Hypothalamus (tissue), 51 donors: ENCODE measurements at regions not wholly inside any gene's neighbourhood (a gene's known extent, or its start where the extent isn't known, plus 50 kb on each side); places are given as distances from the start of the nearest gene placed in this dataset.
"Not testable (repeated sequence)": the region's sequence is repeated elsewhere in the genome, so short reads cannot be mapped to it uniquely, and the experiment has no call there.

Experiments
- DNase-seq, 51 donors: peaks; one replicate each; lab custom pipeline; 2025; lab: John Stamatoyannopoulos, UW

DNA sequence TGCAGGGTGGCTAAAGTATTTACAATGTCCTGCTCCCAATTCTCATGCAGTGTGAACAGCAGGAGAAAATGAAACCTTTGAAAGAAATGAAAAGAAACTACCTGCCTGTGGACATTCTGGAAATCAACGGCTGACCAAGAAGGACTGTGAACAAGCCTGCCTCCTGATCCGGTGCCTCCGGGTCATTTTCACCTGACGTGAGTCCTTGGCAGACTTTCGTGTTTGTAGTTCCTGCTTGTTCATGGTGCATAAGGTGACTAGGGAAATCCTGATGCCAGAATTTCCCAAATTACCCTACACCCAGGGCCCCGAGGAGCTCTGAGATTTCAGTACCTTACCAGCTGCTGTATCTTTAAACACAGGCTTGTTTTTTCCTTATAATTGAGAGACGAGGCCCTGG lies 317.5 kb downstream of the TLE1 start:
- DNase-seq: no peak

DNA sequence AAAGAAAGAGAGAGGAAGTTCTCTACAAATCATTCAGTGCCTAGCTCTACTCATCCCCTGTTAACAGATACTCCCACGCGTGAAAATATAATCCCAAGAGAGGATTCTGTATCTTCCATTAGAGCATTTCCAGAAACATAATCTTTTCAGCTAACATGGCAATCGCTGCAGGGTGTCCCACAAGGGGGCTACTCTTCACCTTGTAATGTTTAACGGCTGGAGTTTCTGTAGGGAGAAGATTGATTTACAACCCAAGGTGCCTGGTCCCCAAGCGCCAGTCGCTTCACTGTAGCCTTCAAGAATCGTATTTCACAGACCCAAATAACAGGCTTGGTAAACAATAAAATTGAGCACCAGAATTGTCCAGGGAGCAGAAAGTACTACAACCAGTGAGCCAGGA lies 318.7 kb downstream of the TLE1 start:
- no peak for DNase-seq

DNA sequence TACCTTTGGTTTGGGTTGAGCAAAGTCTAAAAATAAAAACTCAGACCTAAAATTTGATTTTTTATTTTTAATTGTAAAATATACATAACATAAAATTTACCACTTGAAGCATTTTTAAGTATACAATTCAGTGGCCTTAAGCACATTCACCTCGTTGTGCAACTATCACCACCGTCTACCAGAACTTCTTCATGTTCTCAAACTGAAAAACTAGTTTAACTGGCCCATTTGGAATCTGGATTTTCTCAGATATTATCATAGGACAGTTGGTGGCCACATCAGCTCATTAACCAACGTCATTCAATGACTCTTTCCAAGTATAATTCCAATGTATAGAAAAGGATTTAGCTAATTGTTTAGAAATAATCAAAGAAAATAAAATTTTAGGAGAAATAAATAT lies 319.3 kb downstream of the TLE1 start:
- DNase-seq: no peak

DNA sequence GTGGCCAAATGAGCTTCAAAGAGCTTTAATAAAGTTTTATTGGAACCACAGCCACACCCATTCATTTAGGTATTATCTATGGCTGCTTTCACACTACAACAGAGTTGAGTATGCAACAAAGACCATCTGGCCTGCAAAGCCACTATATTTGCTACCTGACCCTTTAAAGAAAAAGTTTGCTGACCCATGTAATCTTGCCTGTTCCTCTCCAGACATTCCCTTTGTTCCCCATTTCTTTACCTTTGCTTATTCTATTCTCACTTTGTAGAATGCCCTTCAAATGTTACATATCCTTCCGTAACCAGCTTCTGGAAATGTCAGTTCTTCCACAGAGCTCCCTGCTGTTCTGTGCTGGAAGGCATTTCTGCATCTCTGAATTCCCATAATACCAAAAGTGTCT lies 320.2 kb downstream of the TLE1 start:
- DNase-seq: no peak

DNA sequence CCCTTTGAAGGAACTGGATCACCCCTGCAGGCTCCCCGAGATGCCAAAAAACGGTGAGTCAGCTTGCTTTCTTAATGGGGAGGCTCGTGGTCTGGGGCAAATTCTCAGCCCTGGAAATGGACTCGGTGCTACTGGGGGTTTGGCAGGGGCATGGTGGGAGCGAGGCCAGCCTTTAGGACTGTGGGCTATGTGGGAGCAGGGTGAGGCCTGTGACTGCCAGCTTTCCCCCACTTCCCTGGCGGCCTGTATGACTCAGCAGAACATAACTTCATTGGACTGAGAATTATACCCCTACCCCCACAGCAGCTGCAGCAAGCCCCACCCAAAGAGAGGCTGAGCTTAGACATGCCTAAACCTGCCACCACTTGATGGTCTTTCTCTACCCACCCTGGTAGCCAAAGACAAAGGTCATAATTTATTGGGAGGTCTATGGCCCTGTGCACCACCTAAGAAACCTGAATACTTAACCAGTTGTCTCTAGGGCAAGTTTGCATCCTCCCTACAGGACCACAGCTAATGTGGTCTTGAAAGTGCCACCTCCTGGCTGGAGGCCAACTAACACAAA lies 325.3 kb downstream of the TLE1 start:
- no peak for DNase-seq

DNA sequence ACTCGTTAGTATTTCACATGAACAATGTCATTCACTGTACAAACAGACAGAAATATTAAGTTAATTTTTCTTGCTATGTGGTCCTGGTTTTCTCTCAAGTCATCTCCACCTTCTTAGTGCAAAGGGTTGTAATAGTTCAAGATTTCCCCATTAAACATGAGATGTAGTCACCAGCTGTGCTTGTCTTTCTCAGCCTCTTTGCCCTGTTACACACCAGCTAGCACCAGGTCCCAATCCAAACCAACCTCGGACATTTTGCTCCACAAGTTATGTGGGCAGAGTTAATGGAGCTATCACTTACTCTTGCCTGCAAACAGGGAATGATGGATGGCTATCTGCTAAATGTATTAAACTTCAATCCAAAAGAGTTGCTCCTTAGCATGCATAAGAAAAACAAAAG lies 328.1 kb downstream of the TLE1 start:
- no peak for DNase-seq

DNA sequence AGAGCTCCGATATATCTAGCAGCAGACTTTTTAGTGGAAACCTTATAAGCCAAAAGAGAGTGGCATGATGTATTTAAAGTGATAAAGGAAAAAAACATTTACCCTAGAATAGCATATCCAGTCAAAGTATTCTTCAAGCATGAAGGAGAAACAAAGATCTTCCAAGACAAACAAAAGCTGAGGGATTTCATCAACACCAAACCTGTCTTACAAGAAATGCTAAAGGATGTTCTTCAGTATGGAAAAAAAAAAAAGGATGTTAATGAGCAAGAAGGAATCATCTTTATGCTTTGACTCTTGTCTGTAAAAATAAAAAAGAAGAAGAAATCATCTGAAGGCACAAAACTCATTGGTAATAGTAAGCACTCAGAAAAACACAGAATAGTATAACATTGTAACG lies 338.2 kb downstream of the TLE1 start:
- DNase-seq: no peak

DNA sequence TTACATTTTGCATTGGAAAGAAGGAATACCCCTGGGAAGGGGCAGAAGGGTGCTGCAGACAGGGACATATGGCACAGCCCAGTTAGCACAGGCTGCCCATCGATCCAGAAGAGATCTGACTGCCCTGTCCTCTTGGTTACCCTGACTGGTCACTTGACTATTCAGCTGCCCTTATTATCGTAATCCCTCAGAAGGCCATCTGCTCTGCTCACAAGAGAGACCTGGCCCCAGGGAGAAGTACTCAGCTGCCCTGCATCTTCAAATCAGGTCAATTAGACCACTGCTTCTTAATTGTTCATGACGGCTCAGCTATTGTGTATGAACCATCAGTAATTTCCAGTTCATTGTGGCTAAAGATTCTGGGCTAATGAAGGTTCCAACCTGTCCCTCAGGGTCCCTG lies 345.0 kb downstream of the TLE1 start:
- DNase-seq: no peak

DNA sequence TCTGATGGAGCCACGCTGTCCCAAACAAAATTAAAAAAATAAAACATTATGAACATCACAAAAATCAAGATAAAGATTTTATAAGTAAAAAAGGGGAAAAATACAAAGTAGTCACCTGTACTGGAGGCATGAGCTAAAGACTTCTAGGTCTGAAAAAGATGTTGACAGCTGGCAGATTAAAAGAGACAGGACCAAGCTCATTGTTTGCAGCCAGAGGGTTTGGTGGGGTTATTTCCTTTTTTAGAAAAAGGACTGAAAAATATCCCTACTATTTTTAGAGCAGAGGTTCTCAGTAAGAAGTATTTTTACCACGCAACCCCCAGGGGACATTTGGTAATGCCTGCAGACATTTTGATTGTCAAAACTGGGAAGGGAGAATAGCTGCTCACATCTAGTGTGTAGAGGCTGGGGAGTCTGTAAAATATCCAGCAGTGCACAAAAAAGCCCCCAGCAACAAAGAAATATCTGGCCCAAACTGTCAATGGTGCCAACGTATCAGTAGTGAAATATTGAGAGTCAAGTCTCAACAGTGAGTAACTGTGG lies 353.4 kb downstream of the TLE1 start:
- DNase-seq: no peak

DNA sequence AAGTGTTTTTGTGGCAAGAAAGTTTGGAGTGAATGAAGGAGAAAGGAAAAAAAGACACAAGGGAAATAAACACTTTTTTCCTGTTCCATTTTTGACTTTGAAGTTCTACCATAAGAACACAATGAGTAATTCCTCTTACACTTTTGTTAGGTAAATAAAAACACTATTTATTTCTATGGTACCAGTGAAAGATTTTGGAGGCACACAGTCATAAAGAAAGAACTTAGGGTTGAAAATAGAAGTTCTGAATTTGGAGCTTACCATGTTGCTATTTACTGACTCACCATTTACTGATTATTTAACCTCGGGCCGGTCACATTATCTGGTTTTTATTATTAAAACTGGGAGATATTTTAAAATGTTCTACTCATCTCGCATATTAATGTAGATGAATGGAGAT lies 367.8 kb downstream of the TLE1 start:
- no peak for DNase-seq

DNA sequence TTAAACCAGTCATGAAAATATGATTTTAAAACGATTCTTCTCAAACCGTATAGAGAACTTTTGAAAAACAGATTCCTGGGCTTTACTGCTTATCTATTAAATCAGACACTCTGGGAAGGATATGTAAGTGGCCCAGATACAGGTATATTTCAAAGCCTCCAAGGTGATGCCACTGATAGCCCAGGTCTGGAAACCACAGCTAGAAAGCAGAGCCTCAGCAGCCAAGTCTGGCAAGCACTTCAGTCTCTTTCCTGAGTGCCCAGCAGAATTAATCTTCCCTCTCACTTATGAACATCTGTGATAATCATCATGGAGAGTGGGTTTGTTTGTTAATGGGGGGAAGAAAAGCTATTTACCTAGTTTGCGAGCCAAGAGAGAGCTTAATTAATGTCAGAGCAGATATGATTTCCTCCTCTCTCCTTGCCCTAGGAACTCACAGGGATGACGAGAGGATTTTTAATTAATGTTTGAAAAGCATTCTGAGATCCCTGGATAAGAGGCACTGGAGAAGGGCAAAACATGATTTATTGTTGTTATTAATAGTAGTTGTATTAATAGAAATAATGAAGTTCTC lies 368.4 kb downstream of the TLE1 start:
- DNase-seq: no peak

DNA sequence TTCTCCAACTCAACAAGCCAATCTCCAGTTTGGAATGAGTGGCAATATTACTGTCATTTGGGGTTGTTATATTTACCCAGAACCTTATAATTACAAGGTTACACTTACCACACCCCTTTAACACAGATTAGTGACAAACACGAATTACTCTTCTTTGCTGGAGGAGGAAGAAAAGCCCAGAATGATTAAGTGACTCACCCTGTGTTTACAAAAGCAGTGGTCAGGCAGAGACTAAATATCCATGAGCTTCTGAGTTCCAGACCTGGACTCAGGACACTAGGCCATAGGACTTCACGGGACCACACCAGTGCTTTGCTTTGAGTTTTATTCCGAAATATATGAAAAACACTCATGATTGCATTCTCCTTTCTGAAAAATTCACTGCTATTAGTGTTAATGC lies 370.8 kb downstream of the TLE1 start:
- DNase-seq: no peak

DNA sequence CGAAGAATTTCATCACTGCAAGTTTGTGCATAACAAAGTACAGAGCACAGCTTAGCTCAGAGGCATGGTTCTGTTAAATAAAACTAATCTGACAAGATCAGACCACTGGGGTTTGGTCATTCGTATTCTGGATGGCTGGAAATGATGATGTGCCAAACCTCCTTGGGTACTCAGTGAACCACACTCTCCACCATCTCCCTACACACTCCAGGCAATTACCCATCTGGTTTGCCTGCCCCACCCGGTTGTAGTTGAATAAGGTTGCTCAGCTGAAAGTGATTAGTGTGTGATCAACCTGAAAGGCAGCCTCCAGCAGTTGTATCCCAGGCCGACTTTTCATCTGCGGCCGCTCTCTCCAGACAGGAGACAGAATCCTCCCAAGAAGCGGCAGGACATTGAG lies 371.4 kb downstream of the TLE1 start:
- DNase-seq: no peak

DNA sequence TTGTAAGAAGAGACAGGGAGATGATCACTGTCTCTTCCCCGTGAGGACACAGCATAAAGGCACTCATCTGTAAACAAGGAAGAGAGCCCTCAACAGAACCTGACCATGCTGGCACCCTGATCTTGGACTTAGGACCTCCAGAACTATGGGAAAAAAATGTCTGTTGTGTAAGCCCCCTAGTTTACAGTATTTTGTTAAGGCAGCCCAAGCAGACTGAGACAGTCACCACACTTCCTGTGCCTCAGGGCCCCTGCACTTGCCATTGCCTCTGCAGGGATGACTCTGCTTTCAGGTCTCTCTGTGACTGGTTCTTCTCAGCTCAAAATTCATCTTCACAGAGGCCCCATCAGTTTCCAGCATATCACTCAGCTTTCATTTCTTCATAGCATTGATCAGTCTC lies 372.1 kb downstream of the TLE1 start:
- no peak for DNase-seq

DNA sequence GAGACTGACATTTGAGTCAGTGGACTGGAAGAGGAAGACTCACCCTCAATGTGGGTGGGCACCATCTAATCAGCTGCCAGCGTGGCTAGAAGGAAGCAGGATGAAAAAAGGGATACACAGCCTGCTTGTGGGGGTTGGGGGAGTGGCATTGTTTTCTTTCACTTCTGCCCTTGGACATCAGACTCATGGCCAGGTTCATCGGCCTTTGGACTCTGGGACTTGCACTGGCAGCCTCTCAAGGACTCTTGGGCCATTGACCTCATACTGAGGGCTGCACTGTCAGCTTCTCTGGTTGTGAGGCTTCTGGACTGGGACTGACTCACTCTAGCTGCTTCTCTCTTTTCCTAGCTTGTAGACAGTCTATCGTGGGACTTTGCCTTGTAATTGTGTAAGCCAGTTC lies 374.9 kb downstream of the TLE1 start:
- DNase-seq: no peak

DNA sequence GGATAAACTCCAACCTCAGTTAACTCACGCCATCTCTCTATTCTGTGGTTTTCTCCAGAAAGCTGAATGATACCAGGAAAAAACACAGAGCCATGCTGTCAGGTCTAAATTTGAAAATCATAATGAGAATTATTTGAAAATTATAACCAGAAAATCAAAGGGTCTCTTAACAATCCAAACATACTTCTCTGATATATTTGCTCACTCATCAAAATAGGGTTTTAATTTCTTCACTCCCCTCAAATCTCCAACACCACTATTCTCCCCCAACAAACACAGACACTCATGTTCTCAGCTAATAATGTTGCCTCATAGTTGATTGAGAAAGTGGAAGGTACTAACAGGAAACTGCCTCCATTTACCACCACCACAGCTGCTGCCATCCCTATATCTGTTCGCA lies 375.5 kb downstream of the TLE1 start:
- no peak for DNase-seq

DNA sequence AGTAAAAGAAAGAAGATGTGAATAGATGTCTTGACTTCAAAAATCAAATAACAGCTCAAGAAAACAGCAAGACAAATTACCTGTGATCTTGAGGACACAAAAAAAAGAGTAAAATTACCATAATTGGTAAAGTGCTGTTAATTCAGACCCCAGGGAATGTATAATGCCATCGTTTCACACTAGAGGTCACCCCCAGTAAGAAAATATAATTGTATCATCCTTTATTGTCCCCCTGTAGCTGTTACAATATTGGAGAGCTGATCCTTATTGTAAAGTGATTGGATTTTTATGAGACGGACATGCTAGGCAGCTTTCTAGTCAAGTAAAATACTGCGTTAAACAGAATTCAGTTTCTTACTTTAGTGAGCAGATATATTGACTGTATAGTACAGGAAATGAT lies 377.0 kb downstream of the TLE1 start:
- DNase-seq: no peak

DNA sequence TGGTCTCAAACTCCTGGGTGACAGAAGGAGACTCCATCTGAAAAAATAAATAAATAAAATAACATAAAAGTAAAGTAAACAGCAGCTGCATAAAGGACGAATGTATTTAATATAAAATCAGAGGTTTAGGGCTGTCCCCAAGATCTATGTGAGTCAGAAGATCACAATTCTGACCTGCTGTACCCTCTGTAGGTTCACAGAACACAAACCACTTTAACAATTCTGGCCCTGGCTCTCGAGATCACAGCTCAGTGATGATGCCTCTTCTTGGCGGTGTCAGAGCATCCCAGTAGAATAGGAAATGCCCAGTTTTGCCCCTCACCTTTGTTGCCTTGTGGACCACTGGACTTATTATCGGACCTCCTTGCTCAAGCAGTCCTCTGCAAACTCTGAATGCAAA lies 380.9 kb downstream of the TLE1 start:
- no peak for DNase-seq

DNA sequence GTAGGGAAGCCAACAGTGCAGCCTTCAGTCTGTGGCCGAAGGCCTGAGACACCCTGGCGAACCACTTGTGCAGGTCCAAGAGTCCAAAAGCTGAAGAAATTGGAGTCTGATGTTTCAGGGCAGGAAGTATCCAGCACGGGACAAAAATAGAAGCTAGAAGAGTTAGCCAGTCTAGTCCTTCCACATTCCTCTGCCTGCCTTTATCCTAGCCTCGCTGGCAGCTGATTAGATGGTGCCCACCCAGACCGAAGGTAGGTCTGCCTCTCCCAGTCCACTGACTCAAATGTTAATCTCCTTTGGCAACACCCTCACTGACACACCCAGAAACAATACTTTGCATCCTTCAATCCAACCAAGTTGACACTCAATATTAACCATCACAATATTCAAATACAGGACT lies 381.6 kb downstream of the TLE1 start:
- DNase-seq: not testable (repeated sequence)

DNA sequence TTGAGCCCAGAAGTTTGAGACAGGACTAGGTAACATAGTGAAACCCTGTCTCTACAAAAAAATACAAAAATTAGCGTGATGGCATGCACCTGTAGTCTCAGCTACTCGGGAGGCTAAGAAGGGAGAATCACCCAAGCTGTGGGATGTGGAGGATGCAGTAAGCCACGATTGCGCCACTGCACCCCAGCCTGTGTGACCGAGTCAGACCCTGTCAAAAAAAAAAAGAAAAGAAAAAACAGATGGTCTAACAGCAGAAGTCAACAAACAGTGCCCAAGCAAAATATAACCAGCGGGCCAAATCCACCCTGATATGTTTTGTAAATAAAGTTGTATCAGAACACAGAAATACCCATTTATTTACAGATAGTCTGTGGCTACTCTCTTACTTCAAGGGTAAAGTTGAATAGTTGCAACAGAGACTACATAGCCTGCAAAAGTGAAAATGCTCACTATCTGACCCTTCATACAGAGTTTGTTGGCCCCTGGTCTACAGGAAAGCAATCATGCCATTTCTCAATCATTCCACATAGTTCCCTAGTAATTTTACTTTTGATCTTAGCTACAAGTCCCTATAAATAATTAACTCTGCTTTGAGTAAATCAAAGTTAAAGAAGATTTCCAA lies 383.7 kb downstream of the TLE1 start:
- no peak for DNase-seq

DNA sequence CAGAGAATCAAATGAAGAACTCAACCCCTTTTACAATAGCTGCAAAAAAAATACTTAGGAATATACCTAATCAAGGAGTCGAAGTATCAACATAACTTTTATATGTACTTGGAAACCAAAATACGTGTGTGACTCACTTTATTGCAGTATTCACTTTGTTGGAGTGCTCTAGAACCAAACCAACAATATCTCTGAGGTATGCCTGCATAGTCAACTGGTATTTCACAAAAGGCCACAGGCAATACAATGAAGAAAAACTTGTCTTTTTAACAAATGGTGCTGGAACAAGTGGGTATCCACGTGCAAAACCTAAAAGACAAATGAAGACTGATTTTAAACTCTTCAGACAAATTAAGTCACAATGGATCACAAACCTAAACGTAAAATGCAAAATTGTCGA lies 385.7 kb downstream of the TLE1 start:
- DNase-seq: no peak

DNA sequence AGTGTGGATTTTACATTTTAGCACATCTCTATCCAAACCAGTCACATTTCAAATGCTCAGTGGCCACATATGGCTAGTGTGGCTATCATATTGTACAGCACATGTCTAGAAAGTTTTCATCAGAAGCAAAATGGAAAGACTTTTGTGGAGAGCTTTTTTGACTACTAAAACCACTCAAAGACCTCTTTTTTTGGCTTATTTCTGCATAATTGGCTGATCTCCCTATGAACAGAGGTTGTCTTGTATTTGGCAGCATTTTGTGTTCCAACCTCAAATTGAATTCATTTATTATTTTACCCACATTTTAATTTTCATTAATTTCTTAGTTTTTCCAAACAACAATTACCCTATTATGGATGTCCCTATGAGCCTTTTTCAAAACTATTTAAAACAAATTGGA lies 395.7 kb downstream of the TLE1 start:
- DNase-seq: no peak
